ENCODE measurements at regions not wholly inside any gene's neighbourhood (a gene's known extent, or its start where the extent isn't known, plus 50 kb on each side); places are given as distances from the start of the nearest gene placed in this dataset.
A peak's percentile ranks its signal among the peaks of the same experiment; 100 is the strongest.

DNA sequence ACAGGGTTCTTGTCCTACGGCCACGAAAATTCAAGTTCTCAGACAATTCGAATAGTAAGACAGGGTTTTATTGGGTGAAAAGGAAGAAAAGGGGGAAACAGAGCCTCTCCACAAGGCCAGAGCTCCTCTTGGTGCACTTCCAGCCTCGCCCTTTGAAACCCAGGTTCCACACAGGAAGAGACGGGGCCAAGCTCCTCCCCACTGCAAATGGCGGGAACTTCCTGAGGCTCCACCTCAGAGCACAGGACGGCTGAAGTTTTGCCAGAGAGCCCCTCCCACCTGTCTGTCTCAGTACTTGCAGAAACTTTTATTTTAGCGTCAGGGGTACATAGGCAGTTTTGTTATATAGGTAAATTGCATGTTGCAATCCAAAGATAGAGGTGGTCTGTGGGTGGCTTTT, 165.7 kb upstream of the CDH8 start:
- H3K4me3 Mint-ChIP-seq: no peak overlapping the region
- no CpG with 5 or more reads among the region's 8 CpGs for WGBS (ENCODE audit: extremely low coverage, insufficient read length, low lambda C conversion rate)
- Histone ChIP-seq H3K23ac (ENCODE audit: insufficient read length, low read depth, low read length) (no peak overlapping the region), H3K9ac (ENCODE audit: extremely low read depth, insufficient read length, low read length) (no peak overlapping the region), H3K4me2 (ENCODE audit: insufficient read depth, insufficient read length, low read length) (no peak overlapping the region), H3K4me1 (ENCODE audit: insufficient read depth, low read length) (no peaks in the 10 kb centered on the region), H2BK15ac (ENCODE audit: low read depth, low read length) (no peak overlapping the region), H2BK120ac (ENCODE audit: low read depth, low read length, poor library complexity, severe bottlenecking) (no peak overlapping the region), H3K4ac (ENCODE audit: low read depth, low read length) (no peak overlapping the region), H3K79me1 (ENCODE audit: insufficient read depth, low read depth, low read length, poor library complexity, severe bottlenecking) (no peaks in the 10 kb centered on the region), H2BK5ac (ENCODE audit: insufficient read length, low read length) (no peak overlapping the region), H3K27me3 (ENCODE audit: insufficient read depth, low read length) (no peaks in the 10 kb centered on the region), H2AK5ac (ENCODE audit: insufficient read length, low read length) (no peak overlapping the region), H4K8ac (replicated peaks; ENCODE audit: insufficient read length, low read depth, low read length) (no peak overlapping the region), H2AFZ (ENCODE audit: low read length) (no peak overlapping the region), H4K20me1 (ENCODE audit: control insufficient read depth, insufficient read depth, insufficient read length) (no peaks in the 10 kb centered on the region), H4K91ac (ENCODE audit: insufficient read length, low read depth, low read length) (no peak overlapping the region), H3K18ac (ENCODE audit: insufficient read length, low read depth, low read length) (no peak overlapping the region), H3K79me2 (ENCODE audit: insufficient read depth, low read length) (no peaks in the 10 kb centered on the region), H2BK20ac (ENCODE audit: low read depth, low read length, poor library complexity, severe bottlenecking) (no peak overlapping the region), H3K56ac (ENCODE audit: insufficient read length, low read depth, low read length) (no peak overlapping the region), H3K14ac (ENCODE audit: insufficient read depth, low read length) (no peak overlapping the region), H3K9me3 (ENCODE audit: control insufficient read depth, low read depth, low read length) (no peaks in the 10 kb centered on the region), H3K27ac (ENCODE audit: insufficient read length, low read depth, low read length) (no peak overlapping the region), H4K5ac (ENCODE audit: insufficient read length, low read depth, low read length) (no peak overlapping the region), H2BK12ac (ENCODE audit: insufficient read length, low read depth, low read length) (no peak overlapping the region), H3T11ph (ENCODE audit: low read length) (no peak overlapping the region), H3K23me2 (ENCODE audit: insufficient read length, low read depth, low read length, poor library complexity, severe bottlenecking) (no peaks in the 10 kb centered on the region)
- H3K27me3 Mint-ChIP-seq (ENCODE audit: low read depth): no peaks in the 10 kb centered on the region
- H3K4me1 Mint-ChIP-seq: no peaks in the 10 kb centered on the region
- no peaks in the 10 kb centered on the region for H3K9me3 Mint-ChIP-seq
- TF ChIP-seq, protein P1, sequence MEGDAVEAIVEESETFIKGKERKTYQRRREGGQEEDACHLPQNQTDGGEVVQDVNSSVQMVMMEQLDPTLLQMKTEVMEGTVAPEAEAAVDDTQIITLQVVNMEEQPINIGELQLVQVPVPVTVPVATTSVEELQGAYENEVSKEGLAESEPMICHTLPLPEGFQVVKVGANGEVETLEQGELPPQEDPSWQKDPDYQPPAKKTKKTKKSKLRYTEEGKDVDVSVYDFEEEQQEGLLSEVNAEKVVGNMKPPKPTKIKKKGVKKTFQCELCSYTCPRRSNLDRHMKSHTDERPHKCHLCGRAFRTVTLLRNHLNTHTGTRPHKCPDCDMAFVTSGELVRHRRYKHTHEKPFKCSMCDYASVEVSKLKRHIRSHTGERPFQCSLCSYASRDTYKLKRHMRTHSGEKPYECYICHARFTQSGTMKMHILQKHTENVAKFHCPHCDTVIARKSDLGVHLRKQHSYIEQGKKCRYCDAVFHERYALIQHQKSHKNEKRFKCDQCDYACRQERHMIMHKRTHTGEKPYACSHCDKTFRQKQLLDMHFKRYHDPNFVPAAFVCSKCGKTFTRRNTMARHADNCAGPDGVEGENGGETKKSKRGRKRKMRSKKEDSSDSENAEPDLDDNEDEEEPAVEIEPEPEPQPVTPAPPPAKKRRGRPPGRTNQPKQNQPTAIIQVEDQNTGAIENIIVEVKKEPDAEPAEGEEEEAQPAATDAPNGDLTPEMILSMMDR (conservative IDR thresholded peaks at IDR 0.05): no peak
- no peak overlapping the region for H3K27ac Mint-ChIP-seq
- no peaks in the 10 kb centered on the region for H3K36me3 Mint-ChIP-seq (ENCODE audit: insufficient read depth in 1 of 3, low read depth in 3 of 3)
- DNase-seq: peak; percentile 64

Data from H9 (cell line).